ENCODE measurements at regions not wholly inside any gene's neighbourhood (a gene's known extent, or its start where the extent isn't known, plus 50 kb on each side); places are given as distances from the start of the nearest gene placed in this dataset.

DNA sequence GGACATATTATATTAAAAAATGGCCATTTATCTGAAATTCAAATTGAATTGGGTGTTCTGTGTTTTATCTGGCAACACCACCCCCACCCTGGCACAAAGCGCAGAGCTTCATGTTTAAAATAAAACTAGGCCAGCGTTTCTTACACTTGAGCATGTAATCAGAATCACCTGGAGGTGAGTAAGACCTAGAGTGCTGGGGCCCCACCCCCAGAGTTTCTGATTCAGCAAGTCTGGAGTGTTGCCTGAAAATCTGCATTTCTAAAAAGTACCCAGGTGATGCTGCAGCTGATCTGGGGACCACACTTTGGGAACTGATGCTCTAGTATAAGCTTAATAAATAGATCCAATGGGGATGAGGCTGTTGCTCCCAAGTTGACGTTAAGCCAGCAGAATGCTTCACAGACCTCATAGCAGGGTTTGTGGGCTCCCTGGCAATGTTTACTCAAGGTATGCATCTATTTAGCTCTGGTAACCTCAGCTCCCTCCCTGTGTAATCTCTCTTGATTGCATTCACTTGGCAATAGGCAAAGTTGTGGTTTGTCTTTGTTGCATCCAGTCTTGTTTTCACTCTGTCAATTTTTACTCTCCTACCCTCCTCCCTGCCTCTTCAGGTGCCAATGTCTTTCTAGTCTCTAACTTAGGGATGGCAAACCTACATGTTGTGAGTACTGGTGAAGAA, 99.8 kb upstream of the TEX13D start:
- no peak for DNase-seq (ENCODE audit: extremely low spot score)
- TF ChIP-seq, protein P1, sequence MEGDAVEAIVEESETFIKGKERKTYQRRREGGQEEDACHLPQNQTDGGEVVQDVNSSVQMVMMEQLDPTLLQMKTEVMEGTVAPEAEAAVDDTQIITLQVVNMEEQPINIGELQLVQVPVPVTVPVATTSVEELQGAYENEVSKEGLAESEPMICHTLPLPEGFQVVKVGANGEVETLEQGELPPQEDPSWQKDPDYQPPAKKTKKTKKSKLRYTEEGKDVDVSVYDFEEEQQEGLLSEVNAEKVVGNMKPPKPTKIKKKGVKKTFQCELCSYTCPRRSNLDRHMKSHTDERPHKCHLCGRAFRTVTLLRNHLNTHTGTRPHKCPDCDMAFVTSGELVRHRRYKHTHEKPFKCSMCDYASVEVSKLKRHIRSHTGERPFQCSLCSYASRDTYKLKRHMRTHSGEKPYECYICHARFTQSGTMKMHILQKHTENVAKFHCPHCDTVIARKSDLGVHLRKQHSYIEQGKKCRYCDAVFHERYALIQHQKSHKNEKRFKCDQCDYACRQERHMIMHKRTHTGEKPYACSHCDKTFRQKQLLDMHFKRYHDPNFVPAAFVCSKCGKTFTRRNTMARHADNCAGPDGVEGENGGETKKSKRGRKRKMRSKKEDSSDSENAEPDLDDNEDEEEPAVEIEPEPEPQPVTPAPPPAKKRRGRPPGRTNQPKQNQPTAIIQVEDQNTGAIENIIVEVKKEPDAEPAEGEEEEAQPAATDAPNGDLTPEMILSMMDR (IDR thresholded peaks at IDR 0.05; ENCODE audit: control extremely low read depth, extremely low read depth, low read depth, missing control alignments), result no peak
- ChIA-PET CTCF (no interaction called here), POLR2A (interaction anchor here (0.5 kb wide), 1 partner anchor 140 kb away, joined by 7 read pairs; no protein-coding TSS in a partner anchor)

DNA sequence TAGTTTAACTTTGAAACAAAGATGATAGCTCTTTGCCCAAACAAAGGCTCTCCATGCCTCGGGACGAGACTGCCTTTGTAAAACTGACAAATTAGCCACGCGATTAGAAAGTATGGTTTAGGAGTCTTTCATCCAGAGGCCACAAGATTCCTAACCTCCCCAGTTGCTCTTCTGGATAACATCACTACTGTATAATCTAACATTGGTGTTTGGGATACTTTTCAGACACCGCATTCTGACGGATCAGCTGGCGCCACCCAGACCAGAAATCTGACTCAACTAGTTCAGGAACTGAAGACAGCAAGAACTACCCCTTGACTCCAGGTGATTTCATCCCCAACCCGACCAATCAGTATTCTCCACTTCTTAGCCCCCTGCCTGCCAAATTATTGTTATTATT, 98.1 kb upstream of the TEX13D start:
- CTCF ChIA-PET, result interaction anchor here (1.5 kb wide), 1 partner anchor 9 kb away, joined by 3 read pairs; no protein-coding TSS in a partner anchor
- no peak for DNase-seq (ENCODE audit: extremely low spot score)
- TF ChIP-seq, protein P1 (IDR thresholded peaks at IDR 0.05; ENCODE audit: control extremely low read depth, extremely low read depth, low read depth, missing control alignments), result no peak

DNA sequence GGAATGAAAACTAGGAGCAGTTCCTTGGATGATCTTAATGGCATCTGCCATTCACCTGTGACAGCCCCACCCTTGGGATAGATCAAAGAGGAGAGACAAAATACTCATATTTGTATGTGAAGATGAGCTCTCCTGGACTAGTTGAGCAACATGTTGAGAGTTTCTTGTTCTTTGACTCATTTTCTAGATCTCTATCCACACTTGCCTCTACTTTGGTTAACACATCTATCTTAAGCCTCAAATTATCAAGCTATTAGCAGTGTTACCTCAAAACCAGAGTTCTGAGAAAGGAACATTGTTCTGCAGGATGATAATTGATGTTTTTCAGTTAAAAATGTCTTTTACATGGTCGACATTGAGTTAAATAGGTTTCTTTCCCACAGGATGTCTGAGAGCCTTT, 94.2 kb upstream of the TEX13D start:
- TF ChIP-seq, protein P1 (IDR thresholded peaks at IDR 0.05; ENCODE audit: control extremely low read depth, extremely low read depth, low read depth, missing control alignments), result no peak
- no peak for DNase-seq (ENCODE audit: extremely low spot score)
- CTCF ChIA-PET, result no interaction called here
- POLR2A ChIA-PET, result interaction anchor here (0.6 kb wide), 1 partner anchor 261 kb away, joined by 4 read pairs; no protein-coding TSS in a partner anchor

More for the DNA sequence above, 98.1 kb upstream of the TEX13D start:
- POLR2A ChIA-PET, result no interaction called here

DNA sequence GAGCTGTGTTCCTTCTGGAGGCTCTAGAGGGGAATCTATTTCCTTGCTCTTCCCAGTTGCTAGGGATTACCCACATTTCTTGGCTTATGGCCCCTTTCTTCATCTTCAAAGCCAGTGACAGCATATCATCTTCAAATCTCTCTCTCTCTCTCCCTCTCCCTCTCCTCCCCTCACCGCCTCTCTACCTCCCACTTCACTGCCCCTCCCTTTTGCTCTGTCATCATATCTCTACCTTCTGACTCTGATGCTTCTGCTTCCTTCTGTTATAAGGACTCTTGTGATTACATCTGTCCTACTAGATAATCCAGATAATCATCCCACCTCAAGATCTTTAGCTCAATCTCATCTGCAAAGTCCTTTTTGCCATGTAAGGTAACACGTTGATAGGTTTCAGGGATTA, 93.1 kb upstream of the TEX13D start:
- ChIA-PET CTCF (no interaction called here), POLR2A (no interaction called here)
- DNase-seq (ENCODE audit: extremely low spot score), result no peak
- TF ChIP-seq, protein P1 (IDR thresholded peaks at IDR 0.05; ENCODE audit: control extremely low read depth, extremely low read depth, low read depth, missing control alignments), result no peak

DNA sequence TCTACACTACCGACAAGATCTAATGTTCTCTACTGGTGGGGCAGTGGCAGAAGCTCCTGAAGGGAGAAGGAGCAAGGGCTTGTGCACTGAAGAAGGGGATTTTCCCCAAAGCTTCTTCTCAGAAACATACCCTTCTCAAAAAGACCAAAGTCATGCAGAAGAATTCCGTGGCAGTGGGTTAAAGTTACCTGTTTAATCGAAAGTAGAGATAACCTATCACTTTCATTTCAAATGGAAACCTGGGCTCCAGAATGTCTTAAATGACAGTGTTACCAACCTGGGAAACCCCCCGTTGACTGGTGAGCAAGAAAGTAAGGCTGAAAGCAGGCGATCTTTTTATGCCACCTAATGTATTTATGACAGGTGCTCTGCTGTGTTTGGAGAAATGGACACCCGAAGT, 92.5 kb upstream of the TEX13D start:
- TF ChIP-seq, protein P1 (IDR thresholded peaks at IDR 0.05; ENCODE audit: control extremely low read depth, extremely low read depth, low read depth, missing control alignments), result no peak
- DNase-seq (ENCODE audit: extremely low spot score), result peak; percentile 25
- ChIA-PET CTCF (no interaction called here), POLR2A (no interaction called here)

DNA sequence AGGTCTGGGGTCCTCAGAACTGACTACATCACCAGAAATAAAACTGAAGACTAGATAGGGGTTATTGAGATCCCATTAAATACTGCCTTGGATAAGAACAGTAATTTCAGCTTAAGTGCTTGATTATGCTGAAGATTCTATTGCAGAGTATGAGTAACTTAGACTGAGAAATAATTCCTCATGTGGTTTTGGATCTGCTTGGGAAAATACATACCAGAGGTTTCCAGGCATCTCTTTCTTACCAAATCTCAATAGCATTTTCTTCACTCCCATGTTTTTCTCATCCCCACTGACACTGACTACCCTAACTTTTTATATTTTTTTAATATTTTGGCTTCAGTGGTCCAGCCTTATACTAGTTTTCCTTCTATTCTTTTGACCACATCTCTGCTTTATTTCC, 92.0 kb upstream of the TEX13D start:
- ChIA-PET CTCF (no interaction called here), POLR2A (no interaction called here)
- TF ChIP-seq, protein P1 (IDR thresholded peaks at IDR 0.05; ENCODE audit: control extremely low read depth, extremely low read depth, low read depth, missing control alignments), result no peak
- no peak for DNase-seq (ENCODE audit: extremely low spot score)
